ENCODE measurements at regions not wholly inside any gene's neighbourhood (a gene's known extent, or its start where the extent isn't known, plus 50 kb on each side); places are given as distances from the start of the nearest gene placed in this dataset.

- TF ChIP-seq CTCF (IDR thresholded peaks at IDR 0.05) (no peak), ZFX (IDR thresholded peaks at IDR 0.05; ENCODE audit: borderline replicate concordance) (no peak)
Observed at GRCh38 chr20:58046311-58046710, 182.1 kb downstream of the ANKRD60 start.

Data from 22Rv1 (cell line).